ENCODE measurements at regions not wholly inside any gene's neighbourhood (a gene's known extent, or its start where the extent isn't known, plus 50 kb on each side); places are given as distances from the start of the nearest gene placed in this dataset.

GRCh38 chr2:195494451-195494850 lies 162.6 kb upstream of the SLC39A10 start:
- TF ChIP-seq CTCF (IDR thresholded peaks at IDR 0.05; ENCODE audit: extremely low read depth in 1 of 2, insufficient read depth in 1 of 2, low read depth in 1 of 2, low read length in 2 of 2) (no peak), MAX (IDR thresholded peaks at IDR 0.05; ENCODE audit: insufficient read depth, insufficient read length) (no peak), MYC (IDR thresholded peaks at IDR 0.05; ENCODE audit: low read depth, low read length) (no peak), POLR2A (IDR thresholded peaks at IDR 0.05; ENCODE audit: low read depth, low read length) (no peak), EZH2 (IDR thresholded peaks at IDR 0.05; ENCODE audit: borderline replicate concordance, low read depth, low read length, severe bottlenecking) (no peak), POLR2AphosphoS5 (IDR thresholded peaks at IDR 0.05; ENCODE audit: insufficient read depth, low read depth, low read length) (no peak)

All from endothelial cell of umbilical vein (primary cell).